GM21390 (cell line): ENCODE measurements at regions not wholly inside any gene's neighbourhood (a gene's known extent, or its start where the extent isn't known, plus 50 kb on each side); places are given as distances from the start of the nearest gene placed in this dataset.

Experiments
- ATAC-seq: cut with Tn5 transposase; IDR thresholded peaks from one replicate; pipeline ENCODE4 v1.9.1; 2021; ENCODE audit not compliant: unreplicated experiment

GRCh38 chr2:188903740-188904139, 70.4 kb upstream of the COL3A1 start:
- ATAC-seq, result no peak

GRCh38 chr2:188909036-188909435, 65.1 kb upstream of the COL3A1 start:
- ATAC-seq, result no peak

GRCh38 chr2:188916736-188917135, 57.4 kb upstream of the COL3A1 start:
- ATAC-seq, result no peak

GRCh38 chr2:188917632-188918031, 56.5 kb upstream of the COL3A1 start:
- ATAC-seq, result no peak

- peak; percentile 69 for ATAC-seq
Measured at GRCh38 chr2:188919824-188920223, 54.3 kb upstream of the COL3A1 start.

- no peak for ATAC-seq
Measured at GRCh38 chr2:188922191-188922590, 52.0 kb upstream of the COL3A1 start.
